HPDE6-E6E7 (cell line): ENCODE measurements at regions not wholly inside any gene's neighbourhood (a gene's known extent, or its start where the extent isn't known, plus 50 kb on each side); places are given as distances from the start of the nearest gene placed in this dataset.
"Not testable (repeated sequence)": the region's sequence is repeated elsewhere in the genome, so short reads cannot be mapped to it uniquely, and the experiment has no call there.

Experiments used
- DNase-seq: peaks from one replicate; pipeline ENCODE4 v3.0.0; 2011; ENCODE audit warnings: missing footprints; ENCODE audit errors: extremely low spot score

- DNase-seq, result no peak
Measured at GRCh38 chr5:93221773-93222172, 359.2 kb downstream of the NR2F1-AS1 start.

GRCh38 chr5:93220431-93220830, 360.6 kb downstream of the NR2F1-AS1 start:
- DNase-seq, result no peak

GRCh38 chr5:93219641-93220145, 361.3 kb downstream of the NR2F1-AS1 start:
- DNase-seq, result no peak

GRCh38 chr5:93213111-93213794, 367.8 kb downstream of the NR2F1-AS1 start:
- not testable (repeated sequence) for DNase-seq

GRCh38 chr5:93209476-93209875, 371.5 kb downstream of the NR2F1-AS1 start:
- DNase-seq, result no peak

- DNase-seq, result no peak
Measured at GRCh38 chr5:93208141-93208751, 372.8 kb downstream of the NR2F1-AS1 start.

- DNase-seq, result no peak
Measured at GRCh38 chr5:93206203-93206602, 374.8 kb downstream of the NR2F1-AS1 start.

- DNase-seq, result no peak
Measured at GRCh38 chr5:93201061-93201460, 380.0 kb downstream of the NR2F1-AS1 start.

- DNase-seq, result no peak
Measured at GRCh38 chr5:93196986-93197385, 384.0 kb downstream of the NR2F1-AS1 start.

GRCh38 chr5:93193431-93194347, 387.3 kb downstream of the NR2F1-AS1 start:
- DNase-seq, result no peak

- no peak for DNase-seq
Measured at GRCh38 chr5:93192683-93193082, 388.3 kb downstream of the NR2F1-AS1 start.

- DNase-seq, result peak; percentile 32
Measured at GRCh38 chr5:93192087-93192486, 388.9 kb downstream of the NR2F1-AS1 start.

- DNase-seq, result no peak
Measured at GRCh38 chr5:93191035-93191817, 389.8 kb downstream of the NR2F1-AS1 start.

GRCh38 chr5:93189707-93190120, 391.3 kb downstream of the NR2F1-AS1 start:
- peak; percentile 40 for DNase-seq

GRCh38 chr5:93188876-93189485, 392.0 kb downstream of the NR2F1-AS1 start:
- DNase-seq, result no peak

GRCh38 chr5:93186076-93186682, 394.8 kb downstream of the NR2F1-AS1 start:
- DNase-seq, result no peak

- no peak for DNase-seq
Measured at GRCh38 chr5:93184041-93184440, 397.0 kb downstream of the NR2F1-AS1 start.

- DNase-seq, result no peak
Measured at GRCh38 chr5:93179466-93179865, 401.6 kb downstream of the NR2F1-AS1 start.

GRCh38 chr5:93174930-93175329, 406.1 kb downstream of the NR2F1-AS1 start:
- DNase-seq, result no peak

- DNase-seq, result no peak
Measured at GRCh38 chr5:93165559-93165958, 415.5 kb downstream of the NR2F1-AS1 start.

GRCh38 chr5:93164690-93165089, 416.3 kb downstream of the NR2F1-AS1 start:
- no peak for DNase-seq
